ENCODE measurements at regions not wholly inside any gene's neighbourhood (a gene's known extent, or its start where the extent isn't known, plus 50 kb on each side); places are given as distances from the start of the nearest gene placed in this dataset.

DNA sequence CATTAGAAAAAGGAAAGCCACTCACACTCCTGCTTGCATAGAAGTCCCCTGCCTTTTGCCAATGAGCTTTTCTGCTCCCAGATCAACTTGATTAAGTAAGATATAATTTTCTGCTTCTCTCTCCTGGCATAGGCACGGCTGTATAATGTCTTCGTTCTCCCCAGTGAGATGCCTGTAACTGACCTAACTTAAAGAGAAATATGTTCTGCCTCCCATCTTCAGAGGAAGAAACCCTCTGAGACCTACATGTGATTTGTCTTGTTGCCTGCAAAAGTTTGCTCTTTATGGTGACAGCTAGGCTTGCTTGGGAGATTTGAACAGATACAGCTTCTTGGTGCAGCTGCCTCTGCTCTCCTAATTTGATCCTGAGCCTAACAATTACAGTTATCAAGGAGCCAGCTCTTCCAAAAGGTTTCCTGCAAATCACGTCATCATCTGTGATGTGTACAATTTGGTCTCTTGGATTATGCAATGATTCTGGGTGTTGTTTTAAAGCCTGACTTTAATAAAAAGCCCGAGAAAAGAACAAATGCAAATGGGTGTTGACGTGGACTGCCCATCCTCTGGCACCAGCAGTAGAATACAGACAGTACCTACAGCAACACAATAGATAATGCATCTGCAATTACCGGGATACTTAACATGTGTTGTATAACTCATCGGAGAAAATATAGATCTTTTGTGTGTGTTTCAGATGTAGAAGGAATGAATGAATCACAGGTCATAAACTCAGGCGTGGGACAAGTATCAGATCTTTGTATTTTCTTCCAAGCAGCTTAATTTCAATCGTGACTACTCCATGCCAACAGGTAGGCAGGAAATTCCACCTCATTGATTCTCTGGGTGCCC, 76.2 kb upstream of the KAZN start:
- Histone ChIP-seq H3K27me3 (ENCODE audit: low read depth) (peaks cover 69% of the 10 kb centered on the region), H3K36me3 (no peaks in the 10 kb centered on the region), H3K4me3 (no peak overlapping the region), H3K27ac (replicated peaks) (peak overlapping the region; percentile 70), H3K4me1 (no peaks in the 10 kb centered on the region), H3K9me3 (replicated peaks) (no peaks in the 10 kb centered on the region)
- no peak for DNase-seq
- intact Hi-C loops (cut with micrococcal nuclease): no loop called here
- TF ChIP-seq, protein P1, sequence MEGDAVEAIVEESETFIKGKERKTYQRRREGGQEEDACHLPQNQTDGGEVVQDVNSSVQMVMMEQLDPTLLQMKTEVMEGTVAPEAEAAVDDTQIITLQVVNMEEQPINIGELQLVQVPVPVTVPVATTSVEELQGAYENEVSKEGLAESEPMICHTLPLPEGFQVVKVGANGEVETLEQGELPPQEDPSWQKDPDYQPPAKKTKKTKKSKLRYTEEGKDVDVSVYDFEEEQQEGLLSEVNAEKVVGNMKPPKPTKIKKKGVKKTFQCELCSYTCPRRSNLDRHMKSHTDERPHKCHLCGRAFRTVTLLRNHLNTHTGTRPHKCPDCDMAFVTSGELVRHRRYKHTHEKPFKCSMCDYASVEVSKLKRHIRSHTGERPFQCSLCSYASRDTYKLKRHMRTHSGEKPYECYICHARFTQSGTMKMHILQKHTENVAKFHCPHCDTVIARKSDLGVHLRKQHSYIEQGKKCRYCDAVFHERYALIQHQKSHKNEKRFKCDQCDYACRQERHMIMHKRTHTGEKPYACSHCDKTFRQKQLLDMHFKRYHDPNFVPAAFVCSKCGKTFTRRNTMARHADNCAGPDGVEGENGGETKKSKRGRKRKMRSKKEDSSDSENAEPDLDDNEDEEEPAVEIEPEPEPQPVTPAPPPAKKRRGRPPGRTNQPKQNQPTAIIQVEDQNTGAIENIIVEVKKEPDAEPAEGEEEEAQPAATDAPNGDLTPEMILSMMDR (IDR thresholded peaks at IDR 0.05; ENCODE audit: borderline replicate concordance): no peak

DNA sequence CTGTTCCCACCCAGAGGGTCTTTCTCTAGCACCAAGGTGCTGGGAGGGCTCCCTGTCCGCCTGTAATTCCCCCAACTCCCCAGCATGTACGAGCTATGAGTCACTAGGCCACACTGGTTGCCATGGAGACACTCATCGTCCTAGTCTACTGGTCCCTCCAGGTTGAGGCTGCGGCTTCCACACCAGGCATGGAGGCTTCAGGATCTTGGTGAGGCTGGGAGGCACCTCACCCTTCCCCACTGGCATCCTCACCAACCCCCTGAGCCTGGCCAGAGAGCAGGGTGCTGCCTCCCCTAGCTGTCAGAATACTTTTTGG, 75.6 kb upstream of the KAZN start:
- H3K4me3 ChIP-seq: no peak overlapping the region
- intact Hi-C loops (cut with micrococcal nuclease): no loop called here
- TF ChIP-seq, protein P1 (IDR thresholded peaks at IDR 0.05; ENCODE audit: borderline replicate concordance): no peak
- H3K36me3 ChIP-seq: no peaks in the 10 kb centered on the region
- peak overlapping the region; percentile 70 for H3K27ac ChIP-seq (replicated peaks)
- H3K4me1 ChIP-seq: no peaks in the 10 kb centered on the region
- H3K9me3 ChIP-seq (replicated peaks): no peaks in the 10 kb centered on the region
- H3K27me3 ChIP-seq (ENCODE audit: low read depth): peaks cover 69% of the 10 kb centered on the region
- DNase-seq: peak; percentile 33

DNA sequence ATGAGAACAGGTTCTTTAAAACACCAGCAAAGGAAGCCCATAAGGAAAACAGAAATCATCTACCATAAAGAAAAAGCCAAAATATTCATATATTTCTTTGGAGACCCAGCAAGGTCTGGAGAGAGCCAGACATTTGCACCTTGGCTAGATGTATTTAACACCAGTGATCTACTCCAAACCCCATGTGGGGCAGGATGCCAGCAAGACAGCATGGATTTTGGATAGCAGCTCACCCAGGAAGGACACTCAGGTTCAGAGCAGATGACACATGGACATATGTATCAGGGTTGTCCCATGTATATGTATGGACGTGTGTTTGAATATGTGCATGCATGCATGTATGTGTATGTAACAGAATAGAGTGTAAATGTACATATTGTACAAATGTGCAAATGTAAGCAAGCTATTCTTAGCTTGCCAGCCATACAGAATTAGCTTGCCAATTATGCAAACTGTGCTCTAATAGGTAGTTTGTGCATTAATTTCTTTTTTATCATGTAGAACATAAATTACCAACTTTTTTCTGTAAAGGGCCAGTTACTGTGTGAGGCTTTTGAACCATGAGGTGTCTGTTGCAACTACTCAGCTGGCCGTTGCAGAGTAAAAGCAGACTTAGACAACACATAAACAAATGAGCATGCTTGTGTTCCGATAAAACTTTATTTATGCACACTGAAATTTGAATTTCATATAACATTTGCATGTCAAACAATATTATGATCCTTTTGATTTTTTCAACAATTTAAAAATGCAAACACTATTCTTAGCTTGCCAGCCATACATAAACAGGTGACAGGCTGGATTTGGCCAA, 73.5 kb upstream of the KAZN start:
- TF ChIP-seq, protein P1 (IDR thresholded peaks at IDR 0.05; ENCODE audit: borderline replicate concordance): no peak
- Histone ChIP-seq H3K9me3 (replicated peaks) (no peaks in the 10 kb centered on the region), H3K4me3 (no peak overlapping the region), H3K27me3 (ENCODE audit: low read depth) (peaks cover 59% of the 10 kb centered on the region), H3K4me1 (no peaks in the 10 kb centered on the region), H3K36me3 (no peaks in the 10 kb centered on the region), H3K27ac (replicated peaks) (no peak overlapping the region)
- intact Hi-C loops (cut with micrococcal nuclease): no loop called here
- no peak for DNase-seq

DNA sequence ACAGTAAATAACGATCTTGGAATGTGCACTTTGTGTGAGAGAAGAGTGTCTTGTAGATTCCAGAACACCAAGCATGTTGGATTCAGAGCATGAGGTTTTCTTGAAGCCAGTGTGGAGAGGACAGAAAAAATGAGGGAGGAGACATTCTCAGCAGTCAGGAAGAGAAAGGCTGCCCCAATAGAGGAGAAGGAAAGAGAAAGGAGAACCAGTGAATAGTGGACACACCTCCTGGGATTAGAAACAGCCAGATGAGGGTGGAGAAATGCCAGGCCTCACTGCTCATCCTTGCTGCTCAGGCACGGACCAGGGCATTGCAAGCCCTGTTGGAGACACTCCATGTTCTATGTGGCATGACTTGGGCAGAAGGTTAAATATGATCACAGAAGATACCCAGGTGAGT, 69.0 kb upstream of the KAZN start:
- Histone ChIP-seq H3K4me1 (no peaks in the 10 kb centered on the region), H3K9me3 (replicated peaks) (no peaks in the 10 kb centered on the region), H3K27ac (replicated peaks) (no peak overlapping the region), H3K27me3 (ENCODE audit: low read depth) (peaks cover 47% of the 10 kb centered on the region), H3K4me3 (no peak overlapping the region), H3K36me3 (no peaks in the 10 kb centered on the region)
- intact Hi-C loops (cut with micrococcal nuclease): no loop called here
- no peak for DNase-seq
- TF ChIP-seq, protein P1 (IDR thresholded peaks at IDR 0.05; ENCODE audit: borderline replicate concordance): no peak

DNA sequence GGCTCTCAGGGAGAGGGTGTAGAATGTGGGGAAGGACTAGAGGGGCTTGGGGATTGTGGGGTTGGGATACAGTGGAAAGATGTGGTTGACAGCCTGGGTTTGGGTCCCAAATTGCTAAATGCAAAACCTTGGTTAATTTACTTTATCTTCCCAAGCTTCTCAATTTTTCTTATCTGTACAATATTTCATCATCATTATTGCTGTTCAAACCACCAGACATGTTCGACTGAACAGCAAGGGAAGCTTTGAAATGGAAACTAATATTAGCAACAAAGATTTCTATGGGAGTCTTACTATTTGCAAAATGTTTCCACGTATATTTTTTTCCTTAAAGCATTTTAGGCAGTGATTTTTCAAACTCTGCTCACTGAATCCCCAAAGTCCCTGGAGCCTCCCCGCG, 67.0 kb upstream of the KAZN start:
- Histone ChIP-seq H3K27ac (replicated peaks) (no peak overlapping the region), H3K9me3 (replicated peaks) (no peaks in the 10 kb centered on the region), H3K36me3 (no peaks in the 10 kb centered on the region), H3K27me3 (ENCODE audit: low read depth) (peaks cover 29% of the 10 kb centered on the region), H3K4me1 (no peaks in the 10 kb centered on the region), H3K4me3 (no peak overlapping the region)
- intact Hi-C loops (cut with micrococcal nuclease): no loop called here
- TF ChIP-seq, protein P1 (IDR thresholded peaks at IDR 0.05; ENCODE audit: borderline replicate concordance): no peak
- no peak for DNase-seq

Measured in left ventricle myocardium inferior (tissue), 1 donor.